ENCODE measurements at regions not wholly inside any gene's neighbourhood (a gene's known extent, or its start where the extent isn't known, plus 50 kb on each side); places are given as distances from the start of the nearest gene placed in this dataset.

GRCh38 chr1:107004421-107004820 is 52.1 kb upstream of the PRMT6 start:
- TF ChIP-seq POLR2AphosphoS5 (IDR thresholded peaks at IDR 0.05; ENCODE audit: low read depth, low read length): no peak
- TF ChIP-seq REST (IDR thresholded peaks at IDR 0.05; ENCODE audit: insufficient read depth in 1 of 2, low read depth in 2 of 2, low read length in 2 of 2): no peak
- TF ChIP-seq SIN3A (IDR thresholded peaks at IDR 0.05; ENCODE audit: borderline replicate concordance, insufficient read depth, low read length): no peak
- no peak for TF ChIP-seq FOXP2 (optimal IDR thresholded peaks at IDR 0.05; ENCODE audit: borderline replicate concordance, extremely low read depth, extremely low read length, insufficient read depth)
